ENCODE measurements at regions not wholly inside any gene's neighbourhood (a gene's known extent, or its start where the extent isn't known, plus 50 kb on each side); places are given as distances from the start of the nearest gene placed in this dataset.
"Not testable (repeated sequence)": the region's sequence is repeated elsewhere in the genome, so short reads cannot be mapped to it uniquely, and the experiment has no call there.

DNA sequence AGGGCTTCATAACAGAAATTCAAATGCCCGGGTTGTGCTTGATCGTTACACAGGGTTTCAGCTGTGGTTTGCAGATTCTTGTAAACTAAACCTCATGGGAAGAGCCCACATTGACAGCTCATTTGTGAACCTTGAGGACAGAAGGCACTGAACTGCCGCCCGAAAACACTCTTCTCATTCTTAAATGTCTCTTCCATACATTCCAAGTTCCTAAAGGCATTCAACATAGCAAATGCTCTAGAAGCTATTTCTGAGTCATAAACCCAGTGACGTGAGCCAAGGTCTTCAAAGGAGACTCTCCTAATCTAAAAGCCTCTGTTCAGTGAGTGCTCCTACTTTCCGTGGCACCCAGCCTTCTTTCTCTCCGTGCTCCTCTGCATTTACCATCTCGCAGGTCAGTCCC is 737.8 kb upstream of the FRG1 start:
- DNase-seq = no peak

GRCh38 chr4:189204616-189205015 is 736.1 kb upstream of the FRG1 start:
- DNase-seq = no peak

DNA sequence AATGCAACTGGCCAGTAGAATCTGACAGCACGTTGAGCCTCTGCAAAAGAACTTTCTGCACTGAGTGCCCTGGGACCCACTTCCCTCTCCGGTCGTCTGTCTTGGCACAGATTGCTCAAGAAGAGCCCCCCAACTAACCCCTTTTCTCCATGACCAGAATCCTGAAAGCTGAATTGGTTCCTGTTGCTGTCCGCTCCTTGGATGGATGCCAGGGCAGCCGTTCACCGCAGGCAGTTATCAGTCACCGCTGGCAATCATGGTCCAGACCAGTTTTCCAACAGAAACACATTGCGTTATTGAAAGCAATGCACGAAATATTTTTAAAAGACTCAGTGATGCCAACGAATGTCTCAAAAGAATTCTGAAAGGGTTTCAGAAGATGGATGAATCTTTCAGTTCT is 733.7 kb upstream of the FRG1 start:
- no peak for DNase-seq

DNA sequence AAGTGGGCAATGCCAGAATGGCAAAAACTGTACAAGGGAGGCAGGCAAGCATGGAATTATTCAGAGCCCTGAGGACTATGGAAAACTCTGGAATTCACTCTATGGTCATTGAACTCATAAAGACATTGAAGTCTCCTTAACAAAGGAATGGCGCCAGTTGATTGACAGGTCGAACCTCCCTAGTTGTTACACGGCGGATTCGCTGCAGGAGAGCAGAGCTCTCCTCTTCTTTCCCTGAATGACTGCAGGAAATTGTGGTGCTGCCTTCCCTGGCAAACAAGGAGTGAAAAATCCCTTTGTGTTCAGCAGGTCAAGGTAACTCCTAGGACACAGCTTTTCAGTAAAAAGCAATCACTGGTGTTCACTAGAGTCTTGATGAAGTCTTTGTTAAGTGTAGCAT is 732.8 kb upstream of the FRG1 start:
- DNase-seq = no peak

GRCh38 chr4:189215574-189215973 is 725.1 kb upstream of the FRG1 start:
- no peak for DNase-seq

DNA sequence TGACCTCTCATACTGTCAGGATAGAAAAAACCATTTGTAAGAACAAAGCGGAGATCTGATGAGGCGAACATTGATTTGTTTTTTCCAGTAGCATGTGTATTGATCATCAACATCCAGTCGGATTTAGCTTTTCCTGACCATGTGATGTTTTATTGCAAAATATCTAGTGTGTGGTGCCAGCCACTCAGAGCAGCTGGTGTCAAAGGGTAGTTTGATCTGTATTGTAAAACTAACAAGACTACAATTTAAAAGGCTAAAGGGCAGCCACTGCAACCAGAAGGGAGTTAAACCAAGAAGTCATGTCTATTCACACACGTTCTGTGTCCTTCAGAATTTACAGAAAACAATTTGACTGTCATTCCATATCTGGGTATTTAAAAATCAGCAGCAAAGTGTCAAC is 719.0 kb upstream of the FRG1 start:
- no peak for DNase-seq

DNA sequence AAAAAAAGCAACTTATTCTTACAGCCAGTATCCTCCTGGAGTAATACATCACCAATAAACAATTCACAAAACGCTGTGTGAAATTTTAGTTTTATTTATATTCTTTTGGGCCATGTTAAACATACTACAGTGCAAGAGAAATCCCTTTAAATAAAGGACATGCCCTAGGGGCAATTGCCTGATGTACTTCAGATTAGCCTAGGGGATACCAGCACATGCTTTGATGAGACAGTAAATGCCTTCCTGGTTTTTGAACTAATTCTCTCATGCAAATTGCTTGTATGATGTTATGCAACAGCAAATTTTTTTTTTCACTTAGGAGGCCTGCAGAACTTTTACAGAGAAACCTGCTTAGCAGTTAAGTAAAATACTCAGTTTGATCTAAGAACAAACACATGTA is 711.9 kb upstream of the FRG1 start:
- DNase-seq = no peak

- DNase-seq = no peak
Observed at GRCh38 chr4:189232274-189232673, 708.4 kb upstream of the FRG1 start.

DNA sequence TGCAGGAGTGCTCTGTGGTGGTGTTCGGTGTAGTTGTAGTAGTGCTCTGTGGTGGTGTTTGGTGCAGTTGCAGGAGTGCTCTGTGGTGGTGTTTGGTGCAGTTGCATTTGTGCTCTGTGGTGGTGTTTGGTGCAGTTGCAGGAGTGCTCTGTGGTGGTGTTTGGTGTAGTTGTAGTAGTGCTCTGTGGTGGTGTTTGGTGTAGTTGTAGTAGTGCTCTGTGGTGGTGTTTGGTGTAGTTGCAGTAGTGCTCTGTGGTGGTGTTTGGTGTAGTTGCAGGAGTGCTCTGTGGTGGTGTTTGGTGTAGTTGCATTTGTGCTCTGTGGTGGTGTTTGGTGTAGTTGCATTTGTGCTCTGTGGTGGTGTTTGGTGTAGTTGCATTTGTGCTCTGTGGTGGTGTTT is 706.9 kb upstream of the FRG1 start:
- not testable (repeated sequence) for DNase-seq

DNA sequence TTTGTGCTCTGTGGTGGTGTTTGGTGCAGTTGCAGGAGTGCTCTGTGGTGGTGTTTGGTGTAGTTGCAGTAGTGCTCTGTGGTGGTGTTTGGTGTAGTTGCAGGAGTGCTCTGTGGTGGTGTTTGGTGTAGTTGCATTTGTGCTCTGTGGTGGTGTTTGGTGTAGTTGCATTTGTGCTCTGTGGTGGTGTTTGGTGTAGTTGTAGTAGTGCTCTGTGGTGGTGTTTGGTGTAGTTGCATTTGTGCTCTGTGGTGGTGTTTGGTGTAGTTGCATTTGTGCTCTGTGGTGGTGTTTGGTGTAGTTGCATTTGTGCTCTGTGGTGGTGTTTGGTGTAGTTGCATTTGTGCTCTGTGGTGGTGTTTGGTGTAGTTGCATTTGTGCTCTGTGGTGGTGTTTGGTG is 705.7 kb upstream of the FRG1 start:
- not testable (repeated sequence) for DNase-seq

GRCh38 chr4:189235599-189235998 is 705.1 kb upstream of the FRG1 start:
- no peak for DNase-seq

DNA sequence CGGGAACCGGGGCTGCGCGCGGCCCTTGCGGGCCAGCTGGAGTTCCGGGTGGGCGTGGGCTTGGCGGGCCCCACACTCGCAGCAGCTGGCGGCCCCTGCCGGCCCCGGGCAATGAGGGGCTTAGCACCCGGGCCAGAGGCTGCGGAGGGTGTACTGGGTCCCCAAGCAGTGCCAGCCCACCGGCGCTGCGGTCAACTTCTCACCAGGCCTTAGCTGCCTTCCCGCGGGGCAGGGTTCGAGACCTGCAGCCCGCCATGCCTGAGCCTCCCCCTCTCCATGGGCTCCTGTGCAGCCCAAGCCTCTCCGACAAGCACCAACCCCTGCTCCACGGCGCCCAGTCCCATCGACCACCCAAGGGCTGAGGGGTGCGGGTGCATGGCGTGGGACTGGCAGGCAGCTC is 704.4 kb upstream of the FRG1 start:
- DNase-seq = not testable (repeated sequence)

DNA sequence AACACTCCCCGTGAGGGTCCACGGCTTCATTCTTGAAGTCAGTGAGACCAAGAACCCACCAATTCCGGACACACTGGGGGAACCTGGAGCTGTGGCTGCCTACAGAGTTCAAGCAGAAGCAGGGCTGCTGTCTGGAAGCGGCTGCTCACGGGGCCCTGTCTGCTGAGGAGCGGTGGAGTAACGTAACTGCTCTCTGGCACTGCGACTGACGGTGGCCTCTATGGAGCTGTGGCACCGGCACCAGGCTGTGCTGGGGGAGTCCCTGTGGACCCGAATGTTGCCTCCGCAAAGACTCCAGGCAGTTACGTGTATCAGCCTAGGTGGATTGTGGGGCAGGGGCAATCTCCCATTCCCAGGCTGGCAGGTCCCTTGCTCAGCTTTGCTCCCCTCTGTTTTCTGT is 703.3 kb upstream of the FRG1 start:
- no peak for DNase-seq

- DNase-seq = no peak
Observed at GRCh38 chr4:189255636-189256035, 685.0 kb upstream of the FRG1 start.

GRCh38 chr4:189261475-189261874 is 679.2 kb upstream of the FRG1 start:
- DNase-seq = no peak

DNA sequence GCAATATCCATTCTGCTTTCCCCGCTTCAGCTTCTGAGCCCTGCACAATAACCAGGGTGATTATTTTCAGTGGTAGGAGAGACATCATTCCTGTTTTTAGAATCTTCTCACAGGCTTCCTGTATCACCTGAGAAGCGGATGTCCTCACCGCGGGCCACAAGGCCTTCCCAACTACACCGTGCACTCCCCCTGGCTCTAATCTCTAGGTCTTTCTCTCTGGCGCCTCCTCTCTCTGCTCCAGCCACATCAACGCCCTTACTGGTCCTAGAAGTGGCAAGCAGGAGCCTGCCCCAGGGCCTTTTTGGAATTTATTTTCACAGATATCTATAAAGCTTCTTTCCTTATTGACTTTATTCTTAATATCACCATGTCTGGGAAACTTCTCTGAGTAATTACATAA is 675.2 kb upstream of the FRG1 start:
- DNase-seq = no peak

DNA sequence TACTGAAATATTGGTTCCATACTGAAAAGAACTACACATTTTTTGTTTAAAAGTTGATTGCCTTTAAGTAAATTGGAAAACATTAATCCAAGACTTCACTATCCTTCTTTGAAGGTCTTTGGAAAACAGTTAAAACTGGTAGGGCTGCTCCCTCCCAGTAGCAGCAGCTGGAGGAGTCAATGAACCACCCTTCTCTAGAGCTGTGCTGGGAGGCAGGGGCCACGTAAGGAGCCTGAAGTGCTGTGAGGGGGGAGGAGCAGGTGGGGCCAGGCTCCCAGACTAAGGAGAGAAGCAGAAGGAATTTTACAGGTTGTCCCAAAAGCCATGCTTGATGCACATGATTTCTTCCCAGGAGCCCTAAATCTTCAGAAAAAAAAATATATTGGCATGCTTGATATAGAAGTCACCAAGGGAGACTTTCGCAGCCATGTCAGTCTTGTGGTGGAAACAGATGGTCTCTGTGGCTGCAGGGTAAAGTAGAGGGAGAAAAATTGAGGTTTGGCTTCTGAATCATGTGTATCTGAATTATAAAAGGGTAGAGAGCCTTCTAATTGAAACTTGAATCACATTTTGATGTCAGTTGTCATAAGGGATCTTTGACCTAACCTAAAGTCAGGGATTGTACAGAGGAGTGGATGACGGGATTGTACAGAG is 673.2 kb upstream of the FRG1 start:
- no peak for DNase-seq

- no peak for DNase-seq
Observed at GRCh38 chr4:189278597-189279165, 662.0 kb upstream of the FRG1 start.

GRCh38 chr4:189279188-189279587 is 661.5 kb upstream of the FRG1 start:
- DNase-seq = no peak

DNA sequence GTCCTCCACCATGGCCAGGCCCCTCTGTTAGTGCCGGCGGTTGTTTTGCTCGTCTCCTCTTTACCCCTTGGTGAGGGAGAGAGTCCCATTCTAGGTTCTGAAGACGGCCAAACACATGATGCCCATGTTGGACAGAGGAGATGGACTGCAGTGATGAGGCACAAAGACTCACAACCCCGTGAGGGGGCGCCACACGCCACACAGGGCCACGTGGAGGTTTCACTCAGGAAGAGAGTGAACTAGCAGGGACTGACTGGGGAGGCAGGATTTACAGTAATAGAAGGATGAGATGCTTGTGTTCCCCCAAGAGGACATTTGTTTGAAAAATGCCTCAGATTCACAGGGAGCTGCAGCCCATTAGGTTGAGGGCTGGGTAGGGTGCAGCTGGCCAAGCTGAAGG is 655.3 kb upstream of the FRG1 start:
- DNase-seq = no peak

DNA sequence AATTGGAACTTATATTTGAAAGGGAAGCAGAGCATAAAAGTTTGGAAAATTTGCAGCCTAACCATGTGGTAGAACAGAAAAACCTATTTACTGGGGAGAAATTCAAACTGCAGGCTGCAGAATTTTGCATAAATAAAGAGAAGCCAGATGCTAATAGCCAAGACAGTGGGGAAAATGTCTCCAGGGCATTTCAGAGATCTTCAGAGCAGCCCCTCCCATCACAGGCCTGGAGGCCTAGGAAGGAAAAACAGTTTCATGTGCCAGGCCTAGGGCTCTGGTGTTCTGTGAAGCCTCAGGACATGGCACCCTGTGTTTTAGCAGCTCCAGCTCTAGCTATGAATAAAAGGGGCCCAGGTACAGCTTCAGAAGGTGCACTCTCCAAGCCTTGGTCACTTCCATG is 648.7 kb upstream of the FRG1 start:
- no peak for DNase-seq

DNA sequence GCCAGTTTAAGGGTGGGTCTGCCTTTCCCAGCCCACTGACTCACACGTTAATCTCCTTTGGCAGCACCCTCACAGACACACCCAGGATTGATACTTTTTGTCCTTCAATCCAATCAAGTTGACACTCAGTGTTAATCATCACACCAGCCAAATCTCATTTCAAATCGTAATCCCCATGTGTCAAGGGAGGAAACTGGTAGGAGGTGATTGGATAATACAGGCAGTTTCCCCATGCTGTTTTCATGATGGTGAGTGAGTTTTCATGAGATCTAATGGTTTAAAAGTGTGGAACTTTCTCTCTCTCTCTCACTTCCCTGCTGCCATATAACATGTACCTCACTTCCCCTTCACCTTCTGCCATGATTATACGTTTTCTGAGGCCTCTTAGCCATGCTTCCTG is 647.2 kb upstream of the FRG1 start:
- DNase-seq = no peak

DNA sequence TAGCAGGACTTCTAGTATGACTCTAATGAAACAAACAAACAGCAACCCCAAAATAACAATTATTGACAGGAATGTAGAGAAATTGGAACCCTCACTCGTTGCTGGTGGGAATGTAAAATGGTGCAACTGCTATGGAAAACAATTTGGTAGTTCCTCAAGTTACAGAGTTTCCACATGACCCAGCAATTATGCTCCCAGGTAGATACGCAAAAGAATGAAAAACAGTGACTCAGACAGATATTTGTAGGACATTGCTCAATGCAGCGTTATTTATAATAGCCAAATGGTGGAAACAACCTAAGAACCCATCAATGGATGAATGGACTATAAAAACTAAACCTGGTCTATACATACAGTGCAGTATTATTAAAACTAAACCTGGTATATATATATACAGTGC is 646.1 kb upstream of the FRG1 start:
- no peak for DNase-seq

- no peak for DNase-seq
Observed at GRCh38 chr4:189299706-189300105, 641.0 kb upstream of the FRG1 start.

DNA sequence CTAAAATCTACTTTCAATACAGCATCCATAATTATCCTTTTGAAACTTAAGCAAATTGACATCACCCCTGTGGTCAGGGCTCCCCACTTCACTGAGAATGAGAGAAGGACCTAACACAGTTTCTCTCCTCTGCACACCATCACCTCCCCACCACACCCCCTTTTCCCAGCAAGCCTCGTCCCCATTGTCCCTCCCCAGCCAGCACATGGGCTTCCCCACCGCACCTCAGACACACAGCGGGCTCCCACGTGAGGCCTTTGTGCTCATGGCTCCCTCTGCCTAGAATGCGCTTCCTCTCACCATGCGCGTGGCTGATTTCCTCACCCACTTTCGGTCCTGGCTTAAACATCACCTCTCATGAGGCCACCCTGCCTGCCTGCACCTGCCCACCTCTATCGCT is 639.0 kb upstream of the FRG1 start:
- DNase-seq = no peak
